ENCODE measurements at regions not wholly inside any gene's neighbourhood (a gene's known extent, or its start where the extent isn't known, plus 50 kb on each side); places are given as distances from the start of the nearest gene placed in this dataset.

DNA sequence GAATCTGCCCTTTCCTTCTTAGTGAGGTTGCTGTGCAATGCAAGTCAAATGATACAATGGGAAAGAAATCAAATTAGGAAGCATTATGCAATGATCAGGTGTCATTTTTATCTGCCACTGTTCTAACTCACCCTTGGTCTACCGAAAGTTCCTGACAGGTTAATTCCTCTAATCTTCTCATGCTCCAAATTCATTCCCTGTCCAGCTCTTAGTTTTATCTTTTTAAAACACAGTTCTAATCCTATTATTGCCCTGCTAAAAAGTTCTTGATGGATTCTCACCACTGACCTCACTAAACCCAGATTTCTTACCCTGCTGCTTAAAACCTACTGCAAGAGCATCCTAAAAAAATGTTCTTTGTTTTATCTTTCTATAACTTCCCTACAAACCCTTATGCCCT lies 1000.9 kb downstream of the CDH18 start:
- TF ChIP-seq ZFP3 (CRISPR knock-in tag; IDR thresholded peaks at IDR 0.05) = no peak
- TF ChIP-seq TSHZ2 (CRISPR knock-in tag; IDR thresholded peaks at IDR 0.05) = no peak
- TF ChIP-seq GLIS3 (CRISPR knock-in tag; IDR thresholded peaks at IDR 0.05) = no peak
- no peak for TF ChIP-seq ESRRG (CRISPR knock-in tag; IDR thresholded peaks at IDR 0.05)
- no peak for TF ChIP-seq ZNF8 (CRISPR knock-in tag; IDR thresholded peaks at IDR 0.05)
- TF ChIP-seq, protein P1, sequence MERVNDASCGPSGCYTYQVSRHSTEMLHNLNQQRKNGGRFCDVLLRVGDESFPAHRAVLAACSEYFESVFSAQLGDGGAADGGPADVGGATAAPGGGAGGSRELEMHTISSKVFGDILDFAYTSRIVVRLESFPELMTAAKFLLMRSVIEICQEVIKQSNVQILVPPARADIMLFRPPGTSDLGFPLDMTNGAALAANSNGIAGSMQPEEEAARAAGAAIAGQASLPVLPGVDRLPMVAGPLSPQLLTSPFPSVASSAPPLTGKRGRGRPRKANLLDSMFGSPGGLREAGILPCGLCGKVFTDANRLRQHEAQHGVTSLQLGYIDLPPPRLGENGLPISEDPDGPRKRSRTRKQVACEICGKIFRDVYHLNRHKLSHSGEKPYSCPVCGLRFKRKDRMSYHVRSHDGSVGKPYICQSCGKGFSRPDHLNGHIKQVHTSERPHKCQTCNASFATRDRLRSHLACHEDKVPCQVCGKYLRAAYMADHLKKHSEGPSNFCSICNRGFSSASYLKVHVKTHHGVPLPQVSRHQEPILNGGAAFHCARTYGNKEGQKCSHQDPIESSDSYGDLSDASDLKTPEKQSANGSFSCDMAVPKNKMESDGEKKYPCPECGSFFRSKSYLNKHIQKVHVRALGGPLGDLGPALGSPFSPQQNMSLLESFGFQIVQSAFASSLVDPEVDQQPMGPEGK (CRISPR knock-in tag; IDR thresholded peaks at IDR 0.05; ENCODE audit: borderline replicate concordance) = no peak
- no peak for TF ChIP-seq POU6F1 (CRISPR knock-in tag; IDR thresholded peaks at IDR 0.05; ENCODE audit: borderline replicate concordance, low read depth)
- TF ChIP-seq SNAI2 (CRISPR knock-in tag; IDR thresholded peaks at IDR 0.05) = no peak
- TF ChIP-seq ZFP30 (CRISPR knock-in tag; IDR thresholded peaks at IDR 0.05) = no peak
- TF ChIP-seq TCF4 (CRISPR knock-in tag; IDR thresholded peaks at IDR 0.05; ENCODE audit: borderline replicate concordance) = no peak
- TF ChIP-seq OSR1 (CRISPR knock-in tag; IDR thresholded peaks at IDR 0.05) = no peak
- TF ChIP-seq CREB5 (CRISPR knock-in tag; IDR thresholded peaks at IDR 0.05; ENCODE audit: low read depth) = no peak
- no peak for TF ChIP-seq CSDC2 (CRISPR knock-in tag; IDR thresholded peaks at IDR 0.05)
